ENCODE measurements at regions not wholly inside any gene's neighbourhood (a gene's known extent, or its start where the extent isn't known, plus 50 kb on each side); places are given as distances from the start of the nearest gene placed in this dataset.

- Mint-ChIP-seq H3K27me3 (ENCODE audit: insufficient read depth, unreplicated experiment) (no peaks in the 10 kb centered on the region), H3K9me3 (ENCODE audit: unreplicated experiment) (no peaks in the 10 kb centered on the region), H3K4me1 (ENCODE audit: low read depth, unreplicated experiment) (peaks cover 22% of the 10 kb centered on the region), H3K4me3 (ENCODE audit: unreplicated experiment) (peak overlapping the region; percentile 50), H3K36me3 (ENCODE audit: insufficient read depth, unreplicated experiment) (peaks cover 21% of the 10 kb centered on the region), H3K27ac (ENCODE audit: unreplicated experiment) (peak overlapping the region; percentile 81)
- Histone ChIP-seq H3K4me1 (peaks cover 54% of the 10 kb centered on the region), H3K9me3 (no peaks in the 10 kb centered on the region), H3K27me3 (replicated peaks; ENCODE audit: control insufficient read depth, insufficient read depth, low read length) (no peaks in the 10 kb centered on the region), H3K36me3 (ENCODE audit: control insufficient read depth, insufficient read depth, low read length) (no peaks in the 10 kb centered on the region), H3K4me3 (ENCODE audit: low read depth, low read length) (no peak overlapping the region)
- ChIA-PET POLR2A (no interaction called here), CTCF (no interaction called here)
- intact Hi-C loops (cut with micrococcal nuclease; ENCODE audit: unreplicated experiment): loop anchor here (5.0 kb wide), 1 partner anchor 503 kb away; no protein-coding TSS in a partner anchor
- no peak for DNase-seq
- BruUV-seq (replicated peaks): no TSS peak
- no peak for TF ChIP-seq CTCF (IDR thresholded peaks at IDR 0.05; ENCODE audit: insufficient read depth in 1 of 2, low read depth in 1 of 2, low read length in 1 of 2, severe bottlenecking in 1 of 2, unreplicated experiment in 1 of 2)
These were observed 144.6 kb upstream of the L3MBTL4 start for GRCh38 chr18:6559296-6559695.

- intact Hi-C loops (cut with micrococcal nuclease; ENCODE audit: unreplicated experiment): loop anchor here (1.0 to 5.0 kb wide), 4 partner anchors 101 to 596 kb away; partner anchors contain the start of gene ARHGAP28
- H3K36me3 ChIP-seq (ENCODE audit: control insufficient read depth, insufficient read depth, low read length): no peaks in the 10 kb centered on the region
- H3K9me3 Mint-ChIP-seq (ENCODE audit: unreplicated experiment): no peaks in the 10 kb centered on the region
- H3K27ac Mint-ChIP-seq (ENCODE audit: unreplicated experiment): peak overlapping the region; percentile 79
- H3K27me3 ChIP-seq (replicated peaks; ENCODE audit: control insufficient read depth, insufficient read depth, low read length): no peaks in the 10 kb centered on the region
- H3K27me3 Mint-ChIP-seq (ENCODE audit: insufficient read depth, unreplicated experiment): no peaks in the 10 kb centered on the region
- H3K4me1 Mint-ChIP-seq (ENCODE audit: low read depth, unreplicated experiment): peaks cover 35% of the 10 kb centered on the region
- no TSS peak for BruUV-seq (replicated peaks)
- no peak overlapping the region for H3K4me3 ChIP-seq (ENCODE audit: low read depth, low read length)
- POLR2A ChIA-PET: interaction anchor here (1.5 kb wide), 1 partner anchor 167 kb away, joined by 4 read pairs; no protein-coding TSS in a partner anchor
- CTCF ChIA-PET: interaction anchor here (0.7 to 2.1 kb wide), 6 partner anchors 17 to 359 kb away, joined by 3 to 10 read pairs (median 4); partner anchors contain the start of gene ARHGAP28
- no peaks in the 10 kb centered on the region for H3K9me3 ChIP-seq
- no peak for TF ChIP-seq CTCF (IDR thresholded peaks at IDR 0.05; ENCODE audit: insufficient read depth in 1 of 2, low read depth in 1 of 2, low read length in 1 of 2, severe bottlenecking in 1 of 2, unreplicated experiment in 1 of 2)
- H3K36me3 Mint-ChIP-seq (ENCODE audit: insufficient read depth, unreplicated experiment): peaks cover 23% of the 10 kb centered on the region
- peaks cover 69% of the 10 kb centered on the region for H3K4me1 ChIP-seq
- DNase-seq: no peak
- H3K4me3 Mint-ChIP-seq (ENCODE audit: unreplicated experiment): no peak overlapping the region
These were observed 146.3 kb upstream of the L3MBTL4 start for GRCh38 chr18:6561016-6561415.

GRCh38 chr18:6561420-6561861, 146.7 kb upstream of the L3MBTL4 start:
- no peaks in the 10 kb centered on the region for H3K9me3 ChIP-seq
- BruUV-seq (replicated peaks): no TSS peak
- H3K9me3 Mint-ChIP-seq (ENCODE audit: unreplicated experiment): no peaks in the 10 kb centered on the region
- no peak overlapping the region for H3K4me3 ChIP-seq (ENCODE audit: low read depth, low read length)
- POLR2A ChIA-PET: interaction anchor here (0.6 to 1.5 kb wide), 2 partner anchors 160 to 167 kb away, joined by 4 read pairs; no protein-coding TSS in a partner anchor
- peak overlapping the region; percentile 79 for H3K27ac Mint-ChIP-seq (ENCODE audit: unreplicated experiment)
- intact Hi-C loops (cut with micrococcal nuclease; ENCODE audit: unreplicated experiment): loop anchor here (1.0 to 5.0 kb wide), 4 partner anchors 101 to 596 kb away; partner anchors contain the start of gene ARHGAP28
- no peaks in the 10 kb centered on the region for H3K36me3 ChIP-seq (ENCODE audit: control insufficient read depth, insufficient read depth, low read length)
- H3K36me3 Mint-ChIP-seq (ENCODE audit: insufficient read depth, unreplicated experiment): peaks cover 27% of the 10 kb centered on the region
- peaks cover 71% of the 10 kb centered on the region for H3K4me1 ChIP-seq
- H3K27me3 ChIP-seq (replicated peaks; ENCODE audit: control insufficient read depth, insufficient read depth, low read length): no peaks in the 10 kb centered on the region
- H3K27me3 Mint-ChIP-seq (ENCODE audit: insufficient read depth, unreplicated experiment): no peaks in the 10 kb centered on the region
- TF ChIP-seq CTCF (IDR thresholded peaks at IDR 0.05; ENCODE audit: insufficient read depth in 1 of 2, low read depth in 1 of 2, low read length in 1 of 2, severe bottlenecking in 1 of 2, unreplicated experiment in 1 of 2): no peak
- H3K4me1 Mint-ChIP-seq (ENCODE audit: low read depth, unreplicated experiment): peaks cover 39% of the 10 kb centered on the region
- peak overlapping the region; percentile 56 for H3K4me3 Mint-ChIP-seq (ENCODE audit: unreplicated experiment)
- CTCF ChIA-PET: interaction anchor here (0.6 to 2.1 kb wide), 8 partner anchors 18 to 428 kb away, joined by 3 to 10 read pairs (median 4); partner anchors contain the start of gene ARHGAP28
- peak; percentile 89 to 91 for DNase-seq

Data from Caco-2 (cell line).